ENCODE measurements at regions not wholly inside any gene's neighbourhood (a gene's known extent, or its start where the extent isn't known, plus 50 kb on each side); places are given as distances from the start of the nearest gene placed in this dataset.

GRCh38 chr6:117149324-117149723 lies 116.0 kb upstream of the VGLL2 start:
- TF ChIP-seq RAD21 (IDR thresholded peaks at IDR 0.05; ENCODE audit: insufficient read depth, low read depth, low read length) (no peak), GATAD2B (conservative IDR thresholded peaks at IDR 0.05; ENCODE audit: low read depth) (no peak)
